NB4 (cell line): ENCODE measurements at regions not wholly inside any gene's neighbourhood (a gene's known extent, or its start where the extent isn't known, plus 50 kb on each side); places are given as distances from the start of the nearest gene placed in this dataset.

Experiments used
- CTCF ChIP-seq: IDR thresholded peaks from one replicate; pipeline ENCODE4 v1.5.1; 2012; ENCODE audit warnings: low read depth, low read length
- MAX ChIP-seq: IDR thresholded peaks from 2 replicates; pipeline ENCODE4 v1.6.1; 2011; ENCODE audit warnings: low read depth, low read length
- POLR2A ChIP-seq: IDR thresholded peaks from 2 replicates; pipeline ENCODE4 v1.6.1; 2011; ENCODE audit warnings: mild to moderate bottlenecking; ENCODE audit not compliant: insufficient read length; ENCODE audit errors: extremely low read depth

- TF ChIP-seq CTCF (no peak), MAX (no peak), POLR2A (no peak)
Measured at GRCh38 chr6:11397622-11398450, 139.7 kb upstream of the TMEM170B start.
